Upper lobe of left lung (tissue), 6 donors: ENCODE measurements at regions not wholly inside any gene's neighbourhood (a gene's known extent, or its start where the extent isn't known, plus 50 kb on each side); places are given as distances from the start of the nearest gene placed in this dataset.

Experiments
- ATAC-seq, 2 donors: fragments of 200-7000 bp; cut with Tn5 transposase; one replicate each; pipeline ENCODE4 v1.9.1; 2022; ENCODE audit warnings: mild to moderate bottlenecking in 2 of 2, moderate library complexity in 2 of 2; ENCODE audit not compliant: low FRiP score in 2 of 2
- DNase-seq, 2 donors: peaks; one replicate each; pipeline ENCODE4 v3.0.0-alpha.2; 2019 to 2020
- H3K27ac ChIP-seq, 4 donors: fragments of 200-600 bp; sonication (generic); one replicate each; pipeline ENCODE4 v1.5.1; 2016 to 2019
- H3K27me3 ChIP-seq, 4 donors: fragments of 200-600 bp; sonication (generic); one replicate each; pipeline ENCODE4 v1.5.1; 2017 to 2019
- H3K36me3 ChIP-seq, 4 donors: fragments of 200-600 bp; sonication (generic); one replicate each; pipeline ENCODE4 v1.5.1; 2016 to 2019
- H3K4me1 ChIP-seq, 4 donors: fragments of 200-600 bp; sonication (generic); one replicate each; pipeline ENCODE4 v1.5.1; 2018 to 2019
- H3K4me3 ChIP-seq, 4 donors: fragments of 200-600 bp; sonication (generic); one replicate each; pipeline ENCODE4 v1.5.1; 2017 to 2019; ENCODE audit warnings: mild to moderate bottlenecking in 2 of 4, moderate library complexity in 1 of 4
- H3K9me3 ChIP-seq, 4 donors: fragments of 200-600 bp; sonication (generic); one replicate each; pipeline ENCODE4 v1.5.1; 2018 to 2019
- CTCF ChIP-seq, 6 experiments: fragments of 450-650 bp in 4 of 6; fragments of 200-600 bp in 2 of 6; sonication (generic) in 2 of 6; IDR thresholded peaks; one replicate each; pipeline ENCODE4 v1.5.1; 2016 to 2019; ENCODE audit warnings: antibody characterized with exemption in 6 of 6
- EP300 ChIP-seq, 4 donors: sonication (generic); formaldehyde crosslinking; IDR thresholded peaks; one replicate each; pipeline ENCODE4 v1.5.1; 2017; ENCODE audit warnings: antibody characterized with exemption in 4 of 4, control low read depth in 2 of 4
- POLR2A ChIP-seq, 4 donors: fragments of 450-650 bp; IDR thresholded peaks; one replicate each; pipeline ENCODE4 v1.5.1; 2016 to 2017; ENCODE audit warnings: antibody characterized with exemption in 4 of 4, mild to moderate bottlenecking in 2 of 4
- POLR2AphosphoS5 ChIP-seq, 2 donors: sonication (generic); formaldehyde crosslinking; IDR thresholded peaks; one replicate each; pipeline ENCODE4 v1.5.1; 2017; ENCODE audit warnings: antibody characterized with exemption in 2 of 2
- WGBS, 2 donors: methylation state at CpG; one replicate each; pipeline ENCODE4 v1.1.5; 2017 to 2018; 5-methylcytosine and 5-hydroxymethylcytosine counted together
- donor health status: DM: no; HTN: no; CAD: no; lungs with moderate emphysema.
- donor health status: DM: no; HTN: yes; CAD: no; lungs with severe emphysema.

GRCh38 chr6:53986721-53987521 lies 124.3 kb upstream of the MLIP start:
- Histone ChIP-seq H3K4me3 (no peak overlapping the region), H3K4me1 (no peaks in the 10 kb centered on the region), H3K9me3 (no peaks in the 10 kb centered on the region), H3K36me3 (no peaks in the 10 kb centered on the region), H3K27me3 (no peaks in the 10 kb centered on the region), H3K27ac (no peak overlapping the region)
- ATAC-seq (no peak), DNase-seq (no peak)
- TF ChIP-seq EP300 (IDR thresholded peaks at IDR 0.05): no peak
- TF ChIP-seq POLR2AphosphoS5 (IDR thresholded peaks at IDR 0.05): no peak
- TF ChIP-seq POLR2A (IDR thresholded peaks at IDR 0.05): no peak
- TF ChIP-seq CTCF (IDR thresholded peaks at IDR 0.05): no peak
- WGBS, 2 donors: 44 to 48% methylated on average over 10 of the region's 10 CpGs

GRCh38 chr6:53987522-53987888 lies 123.7 kb upstream of the MLIP start:
- WGBS, 2 donors: 91 to 93% methylated on average over 4 of the region's 4 CpGs
- Histone ChIP-seq H3K9me3 (no peaks in the 10 kb centered on the region), H3K27me3 (no peaks in the 10 kb centered on the region), H3K4me3 (no peak overlapping the region), H3K4me1 (no peaks in the 10 kb centered on the region), H3K27ac (no peak overlapping the region), H3K36me3 (no peaks in the 10 kb centered on the region)
- DNase-seq: no peak
- no peak for ATAC-seq
- TF ChIP-seq POLR2A (IDR thresholded peaks at IDR 0.05) (no peak), EP300 (IDR thresholded peaks at IDR 0.05) (no peak), POLR2AphosphoS5 (IDR thresholded peaks at IDR 0.05) (no peak), CTCF (IDR thresholded peaks at IDR 0.05) (no peak)

GRCh38 chr6:53989504-53989903 lies 121.7 kb upstream of the MLIP start:
- Histone ChIP-seq H3K27me3 (no peaks in the 10 kb centered on the region), H3K4me3 (no peak overlapping the region), H3K27ac (no peak overlapping the region), H3K9me3 (no peaks in the 10 kb centered on the region), H3K4me1 (no peaks in the 10 kb centered on the region), H3K36me3 (no peaks in the 10 kb centered on the region)
- no peak for DNase-seq
- ATAC-seq: no peak
- TF ChIP-seq CTCF (IDR thresholded peaks at IDR 0.05) (no peak), EP300 (IDR thresholded peaks at IDR 0.05) (no peak), POLR2AphosphoS5 (IDR thresholded peaks at IDR 0.05) (no peak), POLR2A (IDR thresholded peaks at IDR 0.05) (no peak)

- TF ChIP-seq POLR2A (IDR thresholded peaks at IDR 0.05) (no peak), CTCF (IDR thresholded peaks at IDR 0.05) (no peak), POLR2AphosphoS5 (IDR thresholded peaks at IDR 0.05) (no peak), EP300 (IDR thresholded peaks at IDR 0.05) (no peak)
- ATAC-seq (no peak), DNase-seq (no peak)
- H3K36me3 ChIP-seq: no peaks in the 10 kb centered on the region
- H3K4me1 ChIP-seq: no peaks in the 10 kb centered on the region
- WGBS, 2 donors: 88 to 90% methylated on average over 3 of the region's 3 CpGs
- no peaks in the 10 kb centered on the region for H3K27me3 ChIP-seq
- no peaks in the 10 kb centered on the region for H3K9me3 ChIP-seq
- H3K4me3 ChIP-seq: no peak overlapping the region
- H3K27ac ChIP-seq: no peak overlapping the region
These were observed 118.7 kb upstream of the MLIP start for GRCh38 chr6:53992522-53992921.

GRCh38 chr6:53994201-53994600 lies 117.0 kb upstream of the MLIP start:
- TF ChIP-seq POLR2A (IDR thresholded peaks at IDR 0.05) (no peak), POLR2AphosphoS5 (IDR thresholded peaks at IDR 0.05) (no peak), EP300 (IDR thresholded peaks at IDR 0.05) (no peak), CTCF (IDR thresholded peaks at IDR 0.05) (no peak)
- 86 to 93% methylated on average over 1 of the region's 1 CpG for WGBS, 2 donors

More at GRCh38 chr6:53994201-53994600, 117.0 kb upstream of the MLIP start:
- Histone ChIP-seq H3K36me3 (no peaks in the 10 kb centered on the region), H3K4me1 (no peaks in the 10 kb centered on the region), H3K27me3 (no peaks in the 10 kb centered on the region), H3K27ac (no peak overlapping the region), H3K9me3 (no peaks in the 10 kb centered on the region), H3K4me3 (no peak overlapping the region)
- DNase-seq (no peak), ATAC-seq (no peak)
